ENCODE measurements at regions not wholly inside any gene's neighbourhood (a gene's known extent, or its start where the extent isn't known, plus 50 kb on each side); places are given as distances from the start of the nearest gene placed in this dataset.

DNA sequence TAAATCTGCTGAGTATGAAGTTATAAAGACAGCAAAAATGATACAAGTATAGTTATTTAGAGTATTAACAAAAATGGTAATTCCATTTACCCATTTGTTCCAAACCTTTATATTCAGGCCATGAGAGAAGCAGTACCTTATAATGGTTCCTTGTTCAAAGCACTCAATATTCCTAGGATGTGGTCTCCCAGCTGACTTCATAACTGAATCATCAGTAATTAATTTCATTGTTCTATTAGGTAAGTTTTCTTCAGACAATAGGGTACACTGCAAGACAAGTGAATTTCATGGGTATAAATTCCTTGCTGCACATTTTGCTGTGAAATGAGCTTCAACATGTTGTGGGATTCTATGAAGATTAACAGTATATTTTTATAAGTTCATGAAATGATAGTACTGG lies 550.8 kb upstream of the ZEB2 start:
- H2AK5ac ChIP-seq (ENCODE audit: insufficient read length, low read length), result no peak overlapping the region
- Mint-ChIP-seq H3K27ac (no peak overlapping the region), H3K36me3 (ENCODE audit: insufficient read depth in 1 of 3, low read depth in 3 of 3) (peaks cover 0 to 4% (median 0%) of the 10 kb centered on the region in 3 experiments; a peak in 3 of 7 replicates), H3K9me3 (peaks cover 2 to 12% of the 10 kb centered on the region in 2 experiments; a peak in 3 of 5 replicates), H3K4me3 (no peak overlapping the region), H3K4me1 (no peaks in the 10 kb centered on the region), H3K27me3 (ENCODE audit: low read depth) (no peaks in the 10 kb centered on the region)
- H4K20me1 ChIP-seq (ENCODE audit: control insufficient read depth, insufficient read depth, insufficient read length), result no peaks in the 10 kb centered on the region
- H3K4ac ChIP-seq (ENCODE audit: low read depth, low read length), result no peak overlapping the region
- no peak overlapping the region for H2BK15ac ChIP-seq (ENCODE audit: low read depth, low read length)
- no peak overlapping the region for H3K23ac ChIP-seq (ENCODE audit: insufficient read length, low read depth, low read length)
- no peak overlapping the region for H2BK20ac ChIP-seq (ENCODE audit: low read depth, low read length, poor library complexity, severe bottlenecking)
- no peaks in the 10 kb centered on the region for H3K23me2 ChIP-seq (ENCODE audit: insufficient read length, low read depth, low read length, poor library complexity, severe bottlenecking)
- H3K79me2 ChIP-seq (ENCODE audit: insufficient read depth, low read length), result no peaks in the 10 kb centered on the region
- TF ChIP-seq, protein P1, sequence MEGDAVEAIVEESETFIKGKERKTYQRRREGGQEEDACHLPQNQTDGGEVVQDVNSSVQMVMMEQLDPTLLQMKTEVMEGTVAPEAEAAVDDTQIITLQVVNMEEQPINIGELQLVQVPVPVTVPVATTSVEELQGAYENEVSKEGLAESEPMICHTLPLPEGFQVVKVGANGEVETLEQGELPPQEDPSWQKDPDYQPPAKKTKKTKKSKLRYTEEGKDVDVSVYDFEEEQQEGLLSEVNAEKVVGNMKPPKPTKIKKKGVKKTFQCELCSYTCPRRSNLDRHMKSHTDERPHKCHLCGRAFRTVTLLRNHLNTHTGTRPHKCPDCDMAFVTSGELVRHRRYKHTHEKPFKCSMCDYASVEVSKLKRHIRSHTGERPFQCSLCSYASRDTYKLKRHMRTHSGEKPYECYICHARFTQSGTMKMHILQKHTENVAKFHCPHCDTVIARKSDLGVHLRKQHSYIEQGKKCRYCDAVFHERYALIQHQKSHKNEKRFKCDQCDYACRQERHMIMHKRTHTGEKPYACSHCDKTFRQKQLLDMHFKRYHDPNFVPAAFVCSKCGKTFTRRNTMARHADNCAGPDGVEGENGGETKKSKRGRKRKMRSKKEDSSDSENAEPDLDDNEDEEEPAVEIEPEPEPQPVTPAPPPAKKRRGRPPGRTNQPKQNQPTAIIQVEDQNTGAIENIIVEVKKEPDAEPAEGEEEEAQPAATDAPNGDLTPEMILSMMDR (conservative IDR thresholded peaks at IDR 0.05), result no peak
- no peaks in the 10 kb centered on the region for H3K79me1 ChIP-seq (ENCODE audit: insufficient read depth, low read depth, low read length, poor library complexity, severe bottlenecking)
- no peak overlapping the region for H3K14ac ChIP-seq (ENCODE audit: insufficient read depth, low read length)
- no peak overlapping the region for H2AFZ ChIP-seq (ENCODE audit: low read length)
- H3K56ac ChIP-seq (ENCODE audit: insufficient read length, low read depth, low read length), result no peak overlapping the region
- no peak overlapping the region for H4K91ac ChIP-seq (ENCODE audit: insufficient read length, low read depth, low read length)
- no peak overlapping the region for H2BK120ac ChIP-seq (ENCODE audit: low read depth, low read length, poor library complexity, severe bottlenecking)
- DNase-seq, result no peak
- H3K4me1 ChIP-seq (ENCODE audit: insufficient read depth, low read length), result no peaks in the 10 kb centered on the region
- no peak overlapping the region for H3T11ph ChIP-seq (ENCODE audit: low read length)
- H3K27ac ChIP-seq (ENCODE audit: insufficient read length, low read depth, low read length), result no peak overlapping the region
- no peak overlapping the region for H3K18ac ChIP-seq (ENCODE audit: insufficient read length, low read depth, low read length)
- H4K5ac ChIP-seq (ENCODE audit: insufficient read length, low read depth, low read length), result no peak overlapping the region
- H3K9me3 ChIP-seq (ENCODE audit: control insufficient read depth, low read depth, low read length), result peaks cover 8% of the 10 kb centered on the region
- no peaks in the 10 kb centered on the region for H3K27me3 ChIP-seq (ENCODE audit: insufficient read depth, low read length)
- H4K8ac ChIP-seq (replicated peaks; ENCODE audit: insufficient read length, low read depth, low read length), result no peak overlapping the region
- H3K4me2 ChIP-seq (ENCODE audit: insufficient read depth, insufficient read length, low read length), result no peak overlapping the region
- H2BK5ac ChIP-seq (ENCODE audit: insufficient read length, low read length), result no peak overlapping the region
- H3K9ac ChIP-seq (ENCODE audit: extremely low read depth, insufficient read length, low read length), result no peak overlapping the region
- H2BK12ac ChIP-seq (ENCODE audit: insufficient read length, low read depth, low read length), result no peak overlapping the region
